ENCODE measurements at regions not wholly inside any gene's neighbourhood (a gene's known extent, or its start where the extent isn't known, plus 50 kb on each side); places are given as distances from the start of the nearest gene placed in this dataset.

GRCh38 chr12:114866331-114866730 is 182.4 kb upstream of the TBX3 start:
- no peak overlapping the region for H3K27ac ChIP-seq (ENCODE audit: low read depth, low read length)
- H3K27me3 ChIP-seq (ENCODE audit: insufficient read depth, low read length) = no peaks in the 10 kb centered on the region
- TF ChIP-seq ZFX (IDR thresholded peaks at IDR 0.05) = no peak
- TF ChIP-seq TCF7L2 (IDR thresholded peaks at IDR 0.05; ENCODE audit: borderline replicate concordance, extremely low read depth, insufficient read depth, insufficient read length) = no peak
- no peak for TF ChIP-seq YY1 (IDR thresholded peaks at IDR 0.05; ENCODE audit: extremely low read depth, insufficient replicate concordance, low read depth, low read length)
- TF ChIP-seq ELF1 (IDR thresholded peaks at IDR 0.05; ENCODE audit: borderline replicate concordance, low read depth) = no peak
- TF ChIP-seq SRF (IDR thresholded peaks at IDR 0.05; ENCODE audit: low read depth) = no peak
- no peak for TF ChIP-seq ZBTB33 (IDR thresholded peaks at IDR 0.05; ENCODE audit: extremely low read depth, insufficient replicate concordance, low read length)
- TF ChIP-seq EZH2 (IDR thresholded peaks at IDR 0.05) = no peak
- TF ChIP-seq, protein P1, sequence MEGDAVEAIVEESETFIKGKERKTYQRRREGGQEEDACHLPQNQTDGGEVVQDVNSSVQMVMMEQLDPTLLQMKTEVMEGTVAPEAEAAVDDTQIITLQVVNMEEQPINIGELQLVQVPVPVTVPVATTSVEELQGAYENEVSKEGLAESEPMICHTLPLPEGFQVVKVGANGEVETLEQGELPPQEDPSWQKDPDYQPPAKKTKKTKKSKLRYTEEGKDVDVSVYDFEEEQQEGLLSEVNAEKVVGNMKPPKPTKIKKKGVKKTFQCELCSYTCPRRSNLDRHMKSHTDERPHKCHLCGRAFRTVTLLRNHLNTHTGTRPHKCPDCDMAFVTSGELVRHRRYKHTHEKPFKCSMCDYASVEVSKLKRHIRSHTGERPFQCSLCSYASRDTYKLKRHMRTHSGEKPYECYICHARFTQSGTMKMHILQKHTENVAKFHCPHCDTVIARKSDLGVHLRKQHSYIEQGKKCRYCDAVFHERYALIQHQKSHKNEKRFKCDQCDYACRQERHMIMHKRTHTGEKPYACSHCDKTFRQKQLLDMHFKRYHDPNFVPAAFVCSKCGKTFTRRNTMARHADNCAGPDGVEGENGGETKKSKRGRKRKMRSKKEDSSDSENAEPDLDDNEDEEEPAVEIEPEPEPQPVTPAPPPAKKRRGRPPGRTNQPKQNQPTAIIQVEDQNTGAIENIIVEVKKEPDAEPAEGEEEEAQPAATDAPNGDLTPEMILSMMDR (IDR thresholded peaks at IDR 0.05 in 2 of 3, conservative IDR thresholded peaks at IDR 0.05 in 1 of 3; ENCODE audit: borderline replicate concordance in 1 of 3, insufficient read depth in 1 of 3, low read depth in 2 of 3, low read length in 2 of 3) = no peak
- no peak for TF ChIP-seq ZNF274 (IDR thresholded peaks at IDR 0.05; ENCODE audit: low read depth, low read length)
- no peaks in the 10 kb centered on the region for H4K20me1 ChIP-seq (ENCODE audit: insufficient read depth)
- intact Hi-C loops (cut with micrococcal nuclease) = no loop called here
- no peaks in the 10 kb centered on the region for H3K9me3 ChIP-seq (ENCODE audit: control insufficient read depth in 1 of 2, insufficient read depth in 1 of 2, low read depth in 1 of 2, low read length in 2 of 2)
- no peak overlapping the region for H3K9ac ChIP-seq (ENCODE audit: low read length)
- ChIA-PET CTCF (no interaction called here), POLR2A (no interaction called here), RAD21 (ENCODE audit: low non-redundant PET in 1 of 2, low total read pairs in 2 of 2, uncharacterized antibody in 2 of 2, unreplicated experiment in 2 of 2) (no interaction called here)
- H3K36me3 ChIP-seq (ENCODE audit: control insufficient read depth in 1 of 2, insufficient read depth in 2 of 2, low read length in 2 of 2) = no peaks in the 10 kb centered on the region
- H2AFZ ChIP-seq (ENCODE audit: low read depth, low read length, poor library complexity, severe bottlenecking) = no peak overlapping the region
- H3K79me2 ChIP-seq (ENCODE audit: insufficient read depth, low read length) = no peaks in the 10 kb centered on the region
- H3K4me2 ChIP-seq (ENCODE audit: low read length) = no peak overlapping the region
- H3K4me1 ChIP-seq (ENCODE audit: control insufficient read depth in 1 of 2, insufficient read depth in 2 of 2, low read length in 2 of 2) = no peaks in the 10 kb centered on the region
- ATAC-seq = no peak
- no TSS peak for BruUV-seq (replicated peaks)
- no peak for DNase-seq (ENCODE audit: low read depth, low spot score)
- no peaks in the 10 kb centered on the region for H3K9me2 ChIP-seq (ENCODE audit: insufficient read depth)
- H3K4me3 ChIP-seq (replicated peaks in 1 of 2; ENCODE audit: low read depth in 1 of 2, low read length in 2 of 2) = no peak overlapping the region

Data from HCT116 (cell line).